Aorta (tissue), 5 donors: ENCODE measurements at regions not wholly inside any gene's neighbourhood (a gene's known extent, or its start where the extent isn't known, plus 50 kb on each side); places are given as distances from the start of the nearest gene placed in this dataset.

Experiments
- ATAC-seq: fragments of 200-7000 bp; cut with Tn5 transposase; one replicate; pipeline ENCODE4 v1.9.1; 2022; ENCODE audit warnings: moderate library complexity; ENCODE audit not compliant: low FRiP score
- DNase-seq, 2 donors: peaks; one replicate each; pipeline ENCODE4 v3.0.0-alpha.2; 2020
- H3K27ac ChIP-seq, 2 donors: one replicate each; pipeline ENCODE4 v1.5.1; 2013; ENCODE audit warnings: low read length in 2 of 2, mild to moderate bottlenecking in 2 of 2, moderate library complexity in 2 of 2, control low read depth in 1 of 2, inconsistent platforms in 1 of 2, low read depth in 1 of 2
- H3K27me3 ChIP-seq, 2 donors: one replicate each; pipeline ENCODE4 v1.6.1; 2013; ENCODE audit warnings: control low read depth in 1 of 2, low read length in 1 of 2, mild to moderate bottlenecking in 1 of 2, moderate library complexity in 1 of 2; ENCODE audit not compliant: insufficient read depth in 2 of 2, control insufficient read depth in 1 of 2
- H3K36me3 ChIP-seq, 2 donors: one replicate each; pipeline ENCODE4 v1.6.1; 2013; ENCODE audit warnings: control low read depth in 1 of 2, low read length in 1 of 2, mild to moderate bottlenecking in 1 of 2; ENCODE audit not compliant: insufficient read depth in 2 of 2, control insufficient read depth in 1 of 2
- H3K4me1 ChIP-seq, 2 donors: one replicate each; pipeline ENCODE4 v1.6.1; 2013; ENCODE audit warnings: low read length in 2 of 2, control low read depth in 1 of 2, mild to moderate bottlenecking in 1 of 2, moderate library complexity in 1 of 2; ENCODE audit not compliant: insufficient read depth in 2 of 2, control insufficient read depth in 1 of 2
- H3K4me3 ChIP-seq, 2 donors: one replicate each; pipeline ENCODE4 v1.5.1; 2013; ENCODE audit warnings: low read length in 2 of 2, control low read depth in 1 of 2, mild to moderate bottlenecking in 1 of 2
- H3K9me3 ChIP-seq: one replicate; pipeline ENCODE4 v1.6.1; 2013; ENCODE audit warnings: mild to moderate bottlenecking, low read length; ENCODE audit not compliant: control insufficient read depth
- WGBS, 2 donors: extraction: QIAGEN DNeasy Blood & Tissue Kit; methylation state at CpG; one replicate each; pipeline ENCODE4 v1.1.7; 2013; 5-methylcytosine and 5-hydroxymethylcytosine counted together
- intact Hi-C, 2 donors: fragments of 100-400 bp; cut with DNase I; formaldehyde crosslinking; loops; one replicate each; pipeline versions ENCODE4 v1.14.2 to v1.15.0; 2022
- donor health status: healthy with polysubstance abuse.
- donor health status: Bipolar disorder and iron deficiency.
- donor health status: DM: no; HTN: no; CAD: no.
- donor health status: DM: no; HTN: no; CAD: no.
- donor health status: DM: yes; HTN: yes; CAD: no.

DNA sequence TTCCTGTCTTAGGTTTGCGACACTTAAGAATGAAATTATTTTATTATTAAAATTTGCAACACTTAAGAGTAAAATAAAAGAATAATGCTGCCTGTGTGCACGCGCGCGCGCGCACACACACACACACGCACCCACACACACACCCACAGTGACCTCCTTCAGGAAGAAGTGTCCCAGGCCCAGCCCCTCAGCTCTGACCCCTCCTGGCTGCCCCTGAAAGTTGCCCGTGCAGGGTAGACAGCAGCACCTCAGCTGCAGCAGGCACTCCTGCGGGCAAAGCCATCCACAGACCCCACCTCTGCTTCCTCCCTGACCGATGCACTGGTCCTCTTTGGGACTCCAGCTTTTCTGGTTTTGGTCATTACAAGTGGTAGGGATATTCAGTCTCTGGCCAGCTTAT is 478.2 kb downstream of the NTRK3 start:
- Histone ChIP-seq H3K9me3 (peaks cover 3% of the 10 kb centered on the region), H3K4me3 (no peak overlapping the region), H3K27ac (no peak overlapping the region), H3K27me3 (no peaks in the 10 kb centered on the region), H3K36me3 (no peaks in the 10 kb centered on the region), H3K4me1 (no peaks in the 10 kb centered on the region)
- 80 to 87% methylated on average over 11 of the region's 11 CpGs for WGBS, 2 donors
- intact Hi-C loops: no loop called here
- ATAC-seq: no peak
- no peak for DNase-seq

DNA sequence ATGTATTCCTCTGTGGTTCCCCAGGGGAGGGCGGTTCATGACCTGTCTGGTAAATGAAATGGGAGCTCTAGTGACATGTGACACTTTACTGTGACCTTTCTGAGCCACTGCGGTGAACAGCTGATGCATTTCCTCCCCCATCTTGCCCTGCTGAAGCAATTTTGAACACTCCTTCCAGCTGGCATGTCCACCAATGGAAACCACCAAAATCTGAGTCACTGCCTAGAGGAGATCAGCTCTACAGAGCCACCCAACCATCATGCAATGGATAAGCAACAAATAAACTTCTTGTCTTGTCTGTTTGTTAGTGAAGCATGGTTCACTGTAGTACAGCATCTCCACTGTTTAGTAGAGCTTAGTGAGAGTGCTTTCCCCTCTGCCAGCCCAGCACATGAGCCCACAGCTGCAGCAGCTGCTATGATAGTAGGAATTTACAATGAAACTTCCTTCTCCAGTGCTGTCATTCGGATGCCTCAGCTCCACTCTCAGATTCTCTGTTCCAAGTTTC is 479.4 kb downstream of the NTRK3 start:
- ATAC-seq: peak; percentile 65
- DNase-seq: peak in 1 of 2 donors; percentile 63
- Histone ChIP-seq H3K4me1 (no peaks in the 10 kb centered on the region), H3K27me3 (no peaks in the 10 kb centered on the region), H3K36me3 (no peaks in the 10 kb centered on the region), H3K9me3 (peaks cover 3% of the 10 kb centered on the region), H3K27ac (no peak overlapping the region), H3K4me3 (no peak overlapping the region)
- intact Hi-C loops: no loop called here
- WGBS, 2 donors: 69 to 76% methylated on average over 3 of the region's 3 CpGs

DNA sequence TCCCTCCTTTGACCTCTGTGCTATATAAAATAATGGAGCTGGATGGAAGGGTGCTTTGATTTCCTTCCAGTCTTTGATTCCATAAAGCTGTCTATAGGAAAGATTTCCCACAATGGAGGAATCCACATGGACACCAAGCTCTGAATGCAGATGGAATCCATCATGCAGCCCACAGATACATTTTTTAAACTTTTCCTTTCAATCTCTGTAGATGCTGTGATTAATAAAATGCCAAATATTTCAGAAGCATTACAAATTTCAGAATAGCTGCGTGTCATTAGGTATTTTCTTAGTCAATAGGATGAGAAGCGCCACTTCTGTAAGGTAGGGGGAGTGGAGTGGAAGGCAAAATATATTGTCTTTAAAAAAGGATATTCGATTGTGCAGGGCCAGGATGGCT is 489.0 kb downstream of the NTRK3 start:
- Histone ChIP-seq H3K9me3 (no peaks in the 10 kb centered on the region), H3K4me3 (no peak overlapping the region), H3K27ac (no peak overlapping the region), H3K4me1 (peaks cover 0 to 2% of the 10 kb centered on the region in 2 donors), H3K27me3 (no peaks in the 10 kb centered on the region), H3K36me3 (no peaks in the 10 kb centered on the region)
- intact Hi-C loops: no loop called here
- DNase-seq: no peak
- no peak for ATAC-seq
- WGBS, 2 donors: 97% methylated on average over 3 of the region's 3 CpGs

DNA sequence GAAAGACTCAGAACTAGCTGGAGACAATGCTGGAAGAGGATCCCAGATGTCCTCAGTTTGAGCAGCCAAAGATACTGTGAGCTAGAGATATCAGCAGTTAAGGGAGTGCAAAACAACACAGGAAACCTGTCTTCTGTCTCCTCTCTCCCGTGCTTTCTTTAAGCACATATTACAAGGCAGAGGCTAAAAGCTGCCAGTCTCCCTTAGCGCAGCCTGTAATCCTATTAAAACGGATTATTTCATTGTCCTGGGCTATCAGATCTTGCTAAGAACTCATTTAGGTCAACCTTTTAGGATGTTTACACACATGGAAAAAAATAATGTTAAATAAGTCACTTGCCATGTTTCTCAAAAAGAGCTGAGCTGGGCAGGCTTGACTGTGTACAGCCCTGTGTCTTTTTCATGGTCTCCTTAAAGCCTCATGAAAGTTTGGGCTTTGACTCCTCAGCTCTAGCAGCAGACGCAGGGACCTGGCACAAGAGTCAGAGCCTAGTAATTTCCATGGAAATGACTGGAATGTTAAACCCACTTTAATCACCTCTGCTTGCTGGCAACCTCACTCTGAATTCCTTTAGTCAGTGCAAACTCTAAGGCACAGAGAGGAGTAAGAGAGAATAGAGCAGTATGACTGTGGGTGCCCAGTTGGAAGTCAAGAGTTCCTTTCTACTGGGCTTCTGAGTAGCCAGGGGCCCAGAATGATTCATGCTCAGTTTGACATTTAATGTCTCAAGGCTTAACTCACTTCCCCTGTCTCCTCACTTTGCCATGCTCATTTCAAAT is 491.9 kb downstream of the NTRK3 start:
- DNase-seq (no peak), ATAC-seq (no peak)
- intact Hi-C loops: no loop called here
- Histone ChIP-seq H3K27me3 (no peaks in the 10 kb centered on the region), H3K4me1 (peaks cover 0 to 2% of the 10 kb centered on the region in 2 donors), H3K9me3 (no peaks in the 10 kb centered on the region), H3K27ac (no peak overlapping the region), H3K4me3 (no peak overlapping the region), H3K36me3 (no peaks in the 10 kb centered on the region)
- WGBS, 2 donors: 42 to 50% methylated on average over 4 of the region's 4 CpGs

DNA sequence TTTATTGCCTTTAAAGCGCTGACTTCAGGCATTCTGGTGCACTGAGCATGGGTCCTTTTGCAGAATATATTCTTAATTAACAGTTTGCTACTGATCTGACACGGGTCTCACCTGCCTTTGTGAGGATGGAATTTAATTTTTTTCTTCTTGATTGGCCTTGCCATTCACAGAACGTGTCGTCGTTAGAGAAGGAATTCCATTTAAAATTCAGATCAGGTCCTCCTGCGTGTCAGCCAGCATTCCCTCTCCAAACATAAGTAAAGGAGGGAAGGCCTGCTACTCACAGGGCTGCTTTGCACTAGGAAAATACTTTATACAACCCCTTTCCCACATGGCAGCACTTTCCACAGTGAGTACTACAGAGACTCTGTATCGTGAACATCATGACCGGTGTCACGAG is 492.7 kb downstream of the NTRK3 start:
- ATAC-seq: no peak
- H3K27me3 ChIP-seq: no peaks in the 10 kb centered on the region
- intact Hi-C loops: no loop called here

DNA sequence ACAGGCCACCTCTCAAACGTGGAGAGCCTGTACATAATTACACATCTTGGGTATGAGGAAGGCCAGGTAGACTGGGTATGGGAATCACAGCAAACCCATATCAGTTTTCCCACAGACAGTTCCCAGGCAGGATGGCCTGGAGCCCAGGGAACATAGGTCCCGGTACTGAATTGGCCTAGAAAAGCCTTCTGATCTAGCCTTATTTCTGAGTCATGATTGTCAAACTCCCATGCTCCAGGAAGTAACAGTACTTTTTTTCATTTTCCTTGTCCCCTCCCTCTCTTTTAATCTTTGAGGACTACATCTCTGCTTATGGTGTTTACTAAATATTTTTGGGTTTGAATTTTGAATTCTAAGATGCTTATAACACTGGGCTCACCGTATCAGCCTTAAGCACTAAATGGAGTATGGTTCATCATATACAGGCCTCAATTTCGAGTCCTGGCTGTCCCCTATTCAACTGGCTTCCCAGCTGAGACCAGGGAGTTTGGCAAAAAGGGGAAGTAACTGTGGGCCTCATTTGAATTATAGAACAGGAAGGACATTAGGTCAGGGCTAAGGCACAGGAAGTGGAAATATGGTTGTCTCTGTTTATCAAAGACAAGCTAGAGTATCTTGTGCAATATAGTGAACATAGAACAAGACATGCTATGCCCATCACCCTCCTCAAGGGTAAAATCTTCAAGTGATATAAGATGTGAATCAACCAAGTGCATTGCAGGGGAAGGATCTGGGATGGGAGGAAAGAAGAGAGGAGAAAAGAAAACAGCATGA is 494.6 kb downstream of the NTRK3 start:
- intact Hi-C loops: no loop called here
- no peak overlapping the region for H3K27ac ChIP-seq
- WGBS, 2 donors: 76 to 77% methylated on average over 4 of the region's 4 CpGs
- no peaks in the 10 kb centered on the region for H3K9me3 ChIP-seq
- DNase-seq (no peak), ATAC-seq (no peak)
- H3K4me3 ChIP-seq: no peak overlapping the region
- peaks cover 0 to 2% of the 10 kb centered on the region in 2 donors for H3K4me1 ChIP-seq
- no peaks in the 10 kb centered on the region for H3K27me3 ChIP-seq
- no peaks in the 10 kb centered on the region for H3K36me3 ChIP-seq

More for the DNA sequence above, 492.7 kb downstream of the NTRK3 start:
- no peak overlapping the region for H3K27ac ChIP-seq
- DNase-seq: no peak
- peaks cover 0 to 2% of the 10 kb centered on the region in 2 donors for H3K4me1 ChIP-seq
- no peak overlapping the region for H3K4me3 ChIP-seq
- no peaks in the 10 kb centered on the region for H3K9me3 ChIP-seq
- 97 to 98% methylated on average over 9 of the region's 9 CpGs for WGBS, 2 donors
- H3K36me3 ChIP-seq: no peaks in the 10 kb centered on the region

DNA sequence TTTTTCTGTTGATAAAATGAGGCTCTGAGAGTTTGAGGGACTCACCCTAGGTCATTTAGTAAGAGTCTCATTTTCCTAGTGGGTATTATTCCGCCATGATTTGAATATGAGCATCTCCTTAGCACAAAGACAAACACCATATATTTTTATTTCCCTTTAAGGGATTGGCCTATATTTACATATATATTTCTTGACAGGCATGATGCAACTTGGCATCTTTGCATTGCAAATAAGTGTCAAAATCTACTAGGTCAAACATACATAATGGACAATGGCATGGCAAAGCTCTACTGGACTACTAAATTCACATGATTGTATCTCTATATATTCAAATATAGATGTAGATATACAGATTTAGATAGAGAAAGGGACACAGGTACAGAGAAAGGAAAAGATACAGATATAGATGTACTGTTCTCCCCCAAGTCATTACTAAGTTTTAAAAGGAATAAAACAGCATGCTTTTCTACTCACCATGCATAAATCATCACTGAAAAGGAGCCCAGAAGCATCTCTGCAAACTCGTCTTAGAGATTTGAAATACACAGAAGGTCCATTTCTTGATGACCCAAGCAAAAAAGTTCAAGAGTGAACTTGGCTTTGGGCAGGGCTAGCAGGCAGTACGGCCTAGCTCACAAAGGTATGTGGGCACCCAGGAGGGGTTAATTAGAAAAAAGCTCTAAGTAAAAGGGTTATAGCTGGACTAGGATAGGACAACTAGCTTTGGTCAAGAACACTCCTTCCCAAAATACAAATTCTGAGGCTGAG is 495.8 kb downstream of the NTRK3 start:
- WGBS, 2 donors: 94 to 97% methylated on average over 3 of the region's 3 CpGs
- no peak overlapping the region for H3K4me3 ChIP-seq
- H3K4me1 ChIP-seq: peaks cover 0 to 2% of the 10 kb centered on the region in 2 donors
- H3K9me3 ChIP-seq: no peaks in the 10 kb centered on the region
- no peaks in the 10 kb centered on the region for H3K27me3 ChIP-seq
- ATAC-seq (no peak), DNase-seq (no peak)
- no peak overlapping the region for H3K27ac ChIP-seq
- intact Hi-C loops: no loop called here
- no peaks in the 10 kb centered on the region for H3K36me3 ChIP-seq

DNA sequence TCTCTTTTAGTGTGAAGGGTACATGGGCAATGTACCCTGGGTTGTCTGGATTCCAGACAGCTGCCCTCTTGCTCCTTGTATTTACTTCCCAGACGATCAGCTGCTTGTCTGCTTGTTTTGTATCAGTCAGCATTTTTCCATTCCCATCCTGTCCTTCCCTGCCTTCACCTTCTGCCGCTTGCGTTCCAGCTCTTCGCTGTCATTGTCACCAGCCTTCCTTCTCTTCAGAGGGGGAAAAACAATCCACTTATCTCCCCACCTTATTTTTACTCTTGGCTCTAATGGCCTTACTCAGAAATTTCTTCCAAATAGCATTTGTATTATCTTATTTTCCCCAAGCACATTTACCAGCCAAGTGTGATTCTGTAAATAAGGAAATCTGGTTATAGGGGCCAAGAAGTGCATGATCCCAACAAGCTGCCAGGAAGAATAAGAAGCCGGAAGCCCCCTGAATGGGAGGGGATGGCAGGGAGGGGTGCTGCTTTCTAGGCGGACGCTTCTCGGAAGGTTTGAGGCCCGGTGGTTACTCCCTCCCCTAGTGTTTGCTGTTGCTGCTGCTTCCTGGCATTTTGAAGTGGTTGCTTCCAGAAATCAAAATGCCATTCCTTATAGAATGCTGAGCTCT is 497.6 kb downstream of the NTRK3 start:
- WGBS, 2 donors: 88 to 93% methylated on average over 9 of the region's 9 CpGs
- H3K4me3 ChIP-seq: no peak overlapping the region
- H3K27ac ChIP-seq: no peak overlapping the region
- H3K9me3 ChIP-seq: no peaks in the 10 kb centered on the region
- intact Hi-C loops: loop anchor here in 1 of 2 donors (10.0 kb wide), 1 partner anchor 496 kb away; the partner anchor contains the start of gene NTRK3
- no peaks in the 10 kb centered on the region for H3K27me3 ChIP-seq
- DNase-seq: no peak
- no peaks in the 10 kb centered on the region for H3K4me1 ChIP-seq
- no peaks in the 10 kb centered on the region for H3K36me3 ChIP-seq
- ATAC-seq: no peak
